ENCODE measurements at regions not wholly inside any gene's neighbourhood (a gene's known extent, or its start where the extent isn't known, plus 50 kb on each side); places are given as distances from the start of the nearest gene placed in this dataset.

DNA sequence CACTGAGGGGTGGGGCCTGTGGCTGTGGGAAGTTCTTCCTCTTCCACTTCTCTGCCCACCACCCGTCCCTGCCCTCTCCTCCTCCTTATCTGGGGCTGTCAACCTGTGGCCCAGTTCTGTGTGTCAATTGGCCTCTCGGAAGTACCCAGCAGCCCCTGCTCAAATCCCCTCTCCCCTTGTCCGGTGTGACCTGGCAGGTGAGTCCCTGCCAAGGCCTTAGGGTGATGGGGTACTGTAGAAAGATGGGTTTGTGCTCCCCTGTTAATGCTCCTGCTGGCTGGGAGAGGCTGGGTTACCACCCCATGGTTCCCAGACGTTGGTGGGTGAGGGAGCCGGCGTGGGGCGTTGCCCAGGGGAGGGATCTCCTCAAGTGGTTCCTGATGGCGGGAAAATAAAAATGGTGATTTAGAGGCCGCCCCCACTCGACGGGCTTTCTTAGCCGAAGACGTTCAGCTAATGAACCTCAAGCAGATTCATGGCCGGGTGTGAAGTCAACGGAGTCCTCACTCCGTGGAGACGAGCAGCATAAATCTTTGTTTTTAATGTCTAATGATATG lies 141.2 kb downstream of the URI1 start:
- H3K9ac ChIP-seq (ENCODE audit: low read depth in 1 of 2, low read length in 2 of 2): no peak overlapping the region
- H3K27me3 ChIP-seq (ENCODE audit: control insufficient read depth in 2 of 2, insufficient read depth in 2 of 2, low read length in 2 of 2): no peaks in the 10 kb centered on the region
- H3K4me3 ChIP-seq (ENCODE audit: low read length in 2 of 2): no peak overlapping the region
- H3K27ac ChIP-seq (ENCODE audit: low read depth in 2 of 2, low read length in 2 of 2): no peak overlapping the region
- no peaks in the 10 kb centered on the region for H3K9me3 ChIP-seq (ENCODE audit: control insufficient read depth in 2 of 2, low read length in 2 of 2)
- no peaks in the 10 kb centered on the region for H3K4me1 ChIP-seq (ENCODE audit: control insufficient read depth in 2 of 2, insufficient read depth in 2 of 2, low read length in 2 of 2)
- no peaks in the 10 kb centered on the region for H3K36me3 ChIP-seq (ENCODE audit: control insufficient read depth in 2 of 2, insufficient read depth in 2 of 2, low read length in 2 of 2)

DNA sequence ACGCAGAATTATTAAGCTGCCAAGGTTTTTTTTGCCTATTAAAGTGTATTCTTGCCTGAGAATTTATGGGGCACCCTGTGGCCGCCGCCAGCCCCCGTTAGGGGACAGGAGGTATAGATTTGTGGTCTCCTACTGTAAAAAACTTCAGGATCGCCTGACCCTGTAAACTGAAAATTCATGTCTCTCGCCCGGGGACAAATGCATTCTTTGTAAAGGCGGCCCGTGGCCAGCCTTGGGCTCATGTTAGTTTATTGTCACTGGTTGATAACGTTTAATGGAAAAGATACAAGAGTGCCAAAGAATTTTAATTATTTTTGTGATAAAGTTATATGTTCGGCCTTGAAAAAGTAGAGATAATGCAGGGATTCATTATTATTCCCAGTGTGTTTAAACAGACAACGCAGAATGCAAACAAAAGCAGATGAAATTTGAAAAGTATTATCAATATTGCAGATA lies 141.7 kb downstream of the URI1 start:
- Histone ChIP-seq H3K4me3 (ENCODE audit: low read length in 2 of 2) (no peak overlapping the region), H3K36me3 (ENCODE audit: control insufficient read depth in 2 of 2, insufficient read depth in 2 of 2, low read length in 2 of 2) (no peaks in the 10 kb centered on the region), H3K27me3 (ENCODE audit: control insufficient read depth in 2 of 2, insufficient read depth in 2 of 2, low read length in 2 of 2) (no peaks in the 10 kb centered on the region), H3K9ac (ENCODE audit: low read depth in 1 of 2, low read length in 2 of 2) (no peak overlapping the region), H3K27ac (ENCODE audit: low read depth in 2 of 2, low read length in 2 of 2) (no peak overlapping the region), H3K9me3 (ENCODE audit: control insufficient read depth in 2 of 2, low read length in 2 of 2) (no peaks in the 10 kb centered on the region), H3K4me1 (ENCODE audit: control insufficient read depth in 2 of 2, insufficient read depth in 2 of 2, low read length in 2 of 2) (no peaks in the 10 kb centered on the region)

DNA sequence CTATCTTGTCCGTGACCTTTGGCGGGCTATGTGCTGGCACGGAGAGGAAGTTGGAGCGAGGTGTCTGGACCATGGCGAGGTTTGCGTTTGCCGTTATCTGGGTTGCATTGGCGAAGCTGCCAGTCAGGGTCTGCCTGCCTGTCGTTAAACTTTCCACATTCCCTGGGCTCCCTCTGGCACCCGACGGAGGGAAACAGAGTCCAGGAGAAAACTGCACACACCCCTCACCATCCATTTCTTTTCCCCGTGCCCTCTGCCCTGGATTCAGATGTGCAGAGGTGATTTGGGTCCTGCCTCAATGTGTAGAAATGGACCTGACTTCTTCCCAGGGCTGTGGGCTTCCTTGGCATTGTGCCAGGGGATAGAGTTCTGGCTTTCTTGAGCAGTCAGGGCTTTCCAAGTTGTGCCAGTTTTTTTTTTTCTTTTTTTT lies 142.4 kb downstream of the URI1 start:
- no peak overlapping the region for H3K27ac ChIP-seq (ENCODE audit: low read depth in 2 of 2, low read length in 2 of 2)

DNA sequence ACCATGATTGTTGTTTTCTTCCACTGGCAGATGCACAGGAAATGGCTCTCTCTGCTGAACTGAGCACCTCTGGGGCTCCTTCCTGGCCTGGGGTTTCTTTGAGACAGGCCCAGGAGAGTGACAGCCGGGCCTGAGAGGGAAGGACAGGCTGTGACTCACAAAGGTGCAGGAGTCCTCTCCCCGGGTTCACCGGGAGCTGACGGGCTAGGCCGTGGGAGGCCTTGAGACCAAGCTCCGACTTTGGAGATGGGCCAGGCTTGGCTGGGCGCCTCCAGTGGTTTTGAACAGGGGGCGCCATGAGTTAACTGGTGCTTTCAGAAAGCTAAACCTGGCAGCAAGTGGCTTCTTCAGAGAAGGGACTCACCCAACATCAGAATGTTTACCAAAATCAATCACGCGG lies 143.4 kb downstream of the URI1 start:
- H3K4me1 ChIP-seq (ENCODE audit: control insufficient read depth in 2 of 2, insufficient read depth in 2 of 2, low read length in 2 of 2): no peaks in the 10 kb centered on the region
- no peaks in the 10 kb centered on the region for H3K36me3 ChIP-seq (ENCODE audit: control insufficient read depth in 2 of 2, insufficient read depth in 2 of 2, low read length in 2 of 2)
- no peaks in the 10 kb centered on the region for H3K27me3 ChIP-seq (ENCODE audit: control insufficient read depth in 2 of 2, insufficient read depth in 2 of 2, low read length in 2 of 2)
- H3K9me3 ChIP-seq (ENCODE audit: control insufficient read depth in 2 of 2, low read length in 2 of 2): no peaks in the 10 kb centered on the region
- no peak overlapping the region for H3K27ac ChIP-seq (ENCODE audit: low read depth in 2 of 2, low read length in 2 of 2)
- H3K4me3 ChIP-seq (ENCODE audit: low read length in 2 of 2): no peak overlapping the region
- H3K9ac ChIP-seq (ENCODE audit: low read depth in 1 of 2, low read length in 2 of 2): no peak overlapping the region

More for the DNA sequence above, 142.4 kb downstream of the URI1 start:
- no peaks in the 10 kb centered on the region for H3K36me3 ChIP-seq (ENCODE audit: control insufficient read depth in 2 of 2, insufficient read depth in 2 of 2, low read length in 2 of 2)
- no peaks in the 10 kb centered on the region for H3K9me3 ChIP-seq (ENCODE audit: control insufficient read depth in 2 of 2, low read length in 2 of 2)
- no peak overlapping the region for H3K4me3 ChIP-seq (ENCODE audit: low read length in 2 of 2)
- H3K9ac ChIP-seq (ENCODE audit: low read depth in 1 of 2, low read length in 2 of 2): no peak overlapping the region
- no peaks in the 10 kb centered on the region for H3K27me3 ChIP-seq (ENCODE audit: control insufficient read depth in 2 of 2, insufficient read depth in 2 of 2, low read length in 2 of 2)
- no peaks in the 10 kb centered on the region for H3K4me1 ChIP-seq (ENCODE audit: control insufficient read depth in 2 of 2, insufficient read depth in 2 of 2, low read length in 2 of 2)

DNA sequence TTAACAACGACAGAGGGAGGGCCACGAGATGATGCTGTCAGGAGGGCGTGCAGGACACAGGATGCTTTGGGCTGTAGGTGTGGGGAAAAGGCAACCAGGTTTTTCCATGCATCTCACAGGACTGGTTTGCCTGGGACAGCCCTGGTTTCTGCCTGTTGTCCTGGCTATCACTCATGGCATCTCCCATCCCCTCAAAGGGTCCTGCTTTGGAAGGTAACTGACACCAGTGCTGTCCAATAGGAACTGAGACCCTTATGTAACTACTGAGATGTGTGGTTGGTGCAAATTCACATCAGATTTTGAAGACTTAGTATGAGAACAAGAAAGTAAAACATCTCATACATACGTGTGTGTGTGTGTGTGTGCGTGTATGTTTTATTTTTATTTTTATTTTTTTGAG lies 144.2 kb downstream of the URI1 start:
- Histone ChIP-seq H3K36me3 (ENCODE audit: control insufficient read depth in 2 of 2, insufficient read depth in 2 of 2, low read length in 2 of 2) (no peaks in the 10 kb centered on the region), H3K27ac (ENCODE audit: low read depth in 2 of 2, low read length in 2 of 2) (no peak overlapping the region), H3K4me1 (ENCODE audit: control insufficient read depth in 2 of 2, insufficient read depth in 2 of 2, low read length in 2 of 2) (no peaks in the 10 kb centered on the region), H3K27me3 (ENCODE audit: control insufficient read depth in 2 of 2, insufficient read depth in 2 of 2, low read length in 2 of 2) (no peaks in the 10 kb centered on the region), H3K9me3 (ENCODE audit: control insufficient read depth in 2 of 2, low read length in 2 of 2) (no peaks in the 10 kb centered on the region), H3K4me3 (ENCODE audit: low read length in 2 of 2) (no peak overlapping the region), H3K9ac (ENCODE audit: low read depth in 1 of 2, low read length in 2 of 2) (no peak overlapping the region)

DNA sequence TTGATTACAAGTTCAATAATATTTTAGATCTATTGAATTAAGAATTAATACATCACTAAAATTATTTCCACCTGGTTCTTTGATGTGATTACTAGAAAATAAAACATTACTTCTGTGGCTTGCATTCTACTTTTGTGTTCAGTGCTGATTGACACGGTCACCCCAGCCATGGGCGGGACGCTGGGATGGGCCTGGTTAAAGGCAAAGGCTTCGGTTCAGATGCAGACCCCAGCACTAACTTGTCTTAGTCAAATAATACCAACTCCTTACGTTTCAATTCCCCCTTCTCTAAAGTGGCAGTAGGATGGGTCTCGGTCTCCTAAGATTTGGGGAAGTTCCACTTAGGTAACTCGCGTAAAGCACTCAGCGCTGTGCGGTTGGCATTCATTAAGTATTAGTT lies 144.9 kb downstream of the URI1 start:
- Histone ChIP-seq H3K27ac (ENCODE audit: low read depth in 2 of 2, low read length in 2 of 2) (no peak overlapping the region), H3K4me1 (ENCODE audit: control insufficient read depth in 2 of 2, insufficient read depth in 2 of 2, low read length in 2 of 2) (no peaks in the 10 kb centered on the region), H3K9ac (ENCODE audit: low read depth in 1 of 2, low read length in 2 of 2) (no peak overlapping the region), H3K9me3 (ENCODE audit: control insufficient read depth in 2 of 2, low read length in 2 of 2) (no peaks in the 10 kb centered on the region), H3K36me3 (ENCODE audit: control insufficient read depth in 2 of 2, insufficient read depth in 2 of 2, low read length in 2 of 2) (no peaks in the 10 kb centered on the region), H3K27me3 (ENCODE audit: control insufficient read depth in 2 of 2, insufficient read depth in 2 of 2, low read length in 2 of 2) (no peaks in the 10 kb centered on the region), H3K4me3 (ENCODE audit: low read length in 2 of 2) (no peak overlapping the region)

DNA sequence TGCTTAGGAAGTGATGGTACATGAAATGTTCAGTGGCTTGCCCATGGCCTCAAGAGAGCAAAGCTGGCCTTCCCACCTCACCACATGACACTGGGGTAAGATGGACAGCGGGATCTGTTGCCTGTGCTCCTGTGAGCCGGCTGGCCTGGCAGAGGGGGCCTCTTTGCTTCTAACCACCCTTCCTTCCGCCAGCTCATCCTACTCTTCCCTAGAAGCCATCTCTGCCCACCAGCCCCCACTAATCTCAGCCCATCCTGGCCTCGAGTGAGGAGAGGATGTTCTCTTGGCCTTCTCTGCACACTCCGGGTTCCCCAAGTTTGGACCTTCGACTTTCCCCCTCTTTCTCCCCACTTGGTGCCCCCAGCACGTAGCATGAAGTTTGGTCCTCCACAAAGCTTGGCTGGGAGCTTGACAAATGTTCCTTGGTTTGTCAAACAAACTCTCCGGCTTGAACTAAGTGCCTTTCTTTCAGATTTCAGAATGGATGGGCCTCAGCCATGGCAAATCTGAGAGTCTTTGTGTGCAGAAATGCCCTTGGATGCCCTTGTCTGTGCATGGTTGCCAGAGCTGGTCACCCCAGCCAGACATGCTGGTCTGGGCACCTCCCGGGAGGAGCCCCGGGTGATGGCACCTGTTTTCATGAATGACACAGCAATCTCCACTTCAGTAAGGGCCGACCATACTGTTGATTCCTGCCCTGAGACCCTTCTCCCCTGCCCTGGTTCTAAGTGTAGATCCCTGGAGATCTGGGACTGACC lies 145.5 kb downstream of the URI1 start:
- no peaks in the 10 kb centered on the region for H3K4me1 ChIP-seq (ENCODE audit: control insufficient read depth in 2 of 2, insufficient read depth in 2 of 2, low read length in 2 of 2)
- H3K27ac ChIP-seq (ENCODE audit: low read depth in 2 of 2, low read length in 2 of 2): no peak overlapping the region
- no peaks in the 10 kb centered on the region for H3K36me3 ChIP-seq (ENCODE audit: control insufficient read depth in 2 of 2, insufficient read depth in 2 of 2, low read length in 2 of 2)
- H3K27me3 ChIP-seq (ENCODE audit: control insufficient read depth in 2 of 2, insufficient read depth in 2 of 2, low read length in 2 of 2): no peaks in the 10 kb centered on the region
- no peak overlapping the region for H3K9ac ChIP-seq (ENCODE audit: low read depth in 1 of 2, low read length in 2 of 2)
- H3K9me3 ChIP-seq (ENCODE audit: control insufficient read depth in 2 of 2, low read length in 2 of 2): no peaks in the 10 kb centered on the region
- H3K4me3 ChIP-seq (ENCODE audit: low read length in 2 of 2): no peak overlapping the region

DNA sequence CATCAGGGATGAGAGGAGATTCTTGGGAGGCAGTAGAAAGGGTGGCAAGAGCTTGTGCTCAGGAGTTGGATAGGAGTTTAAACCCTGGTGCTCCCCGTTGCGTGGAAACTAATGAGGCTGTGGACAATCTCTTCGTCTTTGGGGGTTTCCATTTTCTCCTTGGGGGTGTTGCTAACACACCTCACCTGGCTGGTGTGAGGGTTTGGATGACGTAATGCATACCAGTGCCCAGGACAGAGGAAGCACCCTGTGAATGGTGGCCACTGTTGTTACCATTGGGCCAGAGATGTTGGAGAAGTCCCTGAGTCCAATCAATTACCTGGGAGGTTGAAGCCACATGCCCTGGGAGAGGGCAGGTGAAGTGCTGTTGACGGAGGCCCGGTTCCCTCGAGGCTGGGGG lies 146.5 kb downstream of the URI1 start:
- no peak overlapping the region for H3K4me3 ChIP-seq (ENCODE audit: low read length in 2 of 2)
- H3K27ac ChIP-seq (ENCODE audit: low read depth in 2 of 2, low read length in 2 of 2): no peak overlapping the region
- no peaks in the 10 kb centered on the region for H3K9me3 ChIP-seq (ENCODE audit: control insufficient read depth in 2 of 2, low read length in 2 of 2)

DNA sequence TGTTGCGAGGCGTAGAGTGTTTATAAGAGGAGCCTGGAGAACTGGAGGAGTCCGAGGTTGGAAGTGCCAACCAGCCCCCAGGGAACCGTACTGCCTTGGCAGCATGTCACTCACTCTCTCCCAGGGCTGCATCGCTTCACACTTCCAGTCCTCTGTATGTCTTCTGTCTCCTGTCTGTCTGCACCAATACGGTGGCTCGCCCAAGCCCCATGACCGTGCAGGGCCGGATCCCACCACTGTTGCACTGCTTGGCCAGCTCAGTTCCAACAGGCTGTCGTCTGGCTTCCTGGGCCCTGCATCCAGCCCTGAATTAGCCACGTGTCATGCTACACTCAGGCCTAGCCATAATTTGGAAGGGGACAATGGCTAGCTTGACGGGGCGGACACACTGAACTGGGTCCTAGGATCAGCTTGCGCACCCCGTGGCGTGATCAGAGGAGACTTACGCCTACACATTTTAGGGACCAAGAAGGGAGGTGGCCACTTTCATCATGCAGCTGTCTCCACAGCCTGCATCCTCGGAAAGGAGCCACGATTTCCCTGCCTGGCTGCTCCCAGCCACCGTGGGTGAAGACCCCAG lies 147.1 kb downstream of the URI1 start:
- Histone ChIP-seq H3K27ac (ENCODE audit: low read depth in 2 of 2, low read length in 2 of 2) (no peak overlapping the region), H3K4me3 (ENCODE audit: low read length in 2 of 2) (no peak overlapping the region), H3K9ac (ENCODE audit: low read depth in 1 of 2, low read length in 2 of 2) (no peak overlapping the region), H3K36me3 (ENCODE audit: control insufficient read depth in 2 of 2, insufficient read depth in 2 of 2, low read length in 2 of 2) (no peaks in the 10 kb centered on the region), H3K9me3 (ENCODE audit: control insufficient read depth in 2 of 2, low read length in 2 of 2) (no peaks in the 10 kb centered on the region), H3K4me1 (ENCODE audit: control insufficient read depth in 2 of 2, insufficient read depth in 2 of 2, low read length in 2 of 2) (no peaks in the 10 kb centered on the region), H3K27me3 (ENCODE audit: control insufficient read depth in 2 of 2, insufficient read depth in 2 of 2, low read length in 2 of 2) (no peaks in the 10 kb centered on the region)

More for the DNA sequence above, 146.5 kb downstream of the URI1 start:
- no peaks in the 10 kb centered on the region for H3K27me3 ChIP-seq (ENCODE audit: control insufficient read depth in 2 of 2, insufficient read depth in 2 of 2, low read length in 2 of 2)
- H3K36me3 ChIP-seq (ENCODE audit: control insufficient read depth in 2 of 2, insufficient read depth in 2 of 2, low read length in 2 of 2): no peaks in the 10 kb centered on the region
- no peak overlapping the region for H3K9ac ChIP-seq (ENCODE audit: low read depth in 1 of 2, low read length in 2 of 2)
- H3K4me1 ChIP-seq (ENCODE audit: control insufficient read depth in 2 of 2, insufficient read depth in 2 of 2, low read length in 2 of 2): no peaks in the 10 kb centered on the region

DNA sequence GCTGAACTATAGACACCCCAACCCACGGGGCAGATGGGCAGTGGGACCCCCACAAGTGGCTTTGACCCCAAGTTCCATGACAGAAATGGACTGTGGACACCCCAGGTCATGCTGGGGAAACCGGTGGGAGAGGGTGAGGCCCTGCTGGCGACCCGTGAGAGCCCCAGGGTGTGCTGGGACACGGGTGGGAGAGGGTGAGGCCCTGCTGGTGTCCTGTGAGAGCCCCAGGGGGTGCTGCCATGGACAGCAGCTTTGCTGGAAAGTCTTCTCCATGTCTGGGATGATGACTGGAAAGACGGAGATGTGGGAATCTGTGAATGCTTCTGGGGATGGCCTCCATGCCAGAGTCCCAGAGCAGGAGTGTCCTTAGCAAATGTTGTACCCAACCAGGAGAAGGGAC lies 148.4 kb downstream of the URI1 start:
- H3K27me3 ChIP-seq (ENCODE audit: control insufficient read depth in 2 of 2, insufficient read depth in 2 of 2, low read length in 2 of 2): no peaks in the 10 kb centered on the region
- H3K9me3 ChIP-seq (ENCODE audit: control insufficient read depth in 2 of 2, low read length in 2 of 2): no peaks in the 10 kb centered on the region
- H3K4me3 ChIP-seq (ENCODE audit: low read length in 2 of 2): no peak overlapping the region
- H3K27ac ChIP-seq (ENCODE audit: low read depth in 2 of 2, low read length in 2 of 2): no peak overlapping the region
- no peaks in the 10 kb centered on the region for H3K36me3 ChIP-seq (ENCODE audit: control insufficient read depth in 2 of 2, insufficient read depth in 2 of 2, low read length in 2 of 2)
- no peaks in the 10 kb centered on the region for H3K4me1 ChIP-seq (ENCODE audit: control insufficient read depth in 2 of 2, insufficient read depth in 2 of 2, low read length in 2 of 2)
- no peak overlapping the region for H3K9ac ChIP-seq (ENCODE audit: low read depth in 1 of 2, low read length in 2 of 2)
